ENCODE measurements at regions not wholly inside any gene's neighbourhood (a gene's known extent, or its start where the extent isn't known, plus 50 kb on each side); places are given as distances from the start of the nearest gene placed in this dataset.

- intact Hi-C loops (cut with DNase I) = no loop called here
- TF ChIP-seq CTCF (IDR thresholded peaks at IDR 0.05) = no peak
- DNase-seq (no peak), ATAC-seq (no peak)
- Histone ChIP-seq H3K4me1 (no peaks in the 10 kb centered on the region), H3K36me3 (no peaks in the 10 kb centered on the region), H3K27me3 (no peaks in the 10 kb centered on the region), H3K4me3 (no peak overlapping the region), H3K27ac (no peak overlapping the region), H3K9me3 (no peaks in the 10 kb centered on the region)
Observed at GRCh38 chr15:61457050-61457733, 228.1 kb upstream of the RORA start.

GRCh38 chr15:61449186-61449702 lies 220.1 kb upstream of the RORA start:
- Histone ChIP-seq H3K27ac (no peak overlapping the region), H3K4me1 (no peaks in the 10 kb centered on the region), H3K9me3 (peaks cover 0 to under 1% of the 10 kb centered on the region in 2 donors), H3K36me3 (no peaks in the 10 kb centered on the region), H3K4me3 (no peak overlapping the region), H3K27me3 (no peaks in the 10 kb centered on the region)
- ATAC-seq (no peak), DNase-seq (no peak)
- intact Hi-C loops (cut with DNase I) = no loop called here
- TF ChIP-seq CTCF (IDR thresholded peaks at IDR 0.05) = no peak

- H3K27ac ChIP-seq = no peak overlapping the region
Observed at GRCh38 chr15:61447981-61448380, 218.9 kb upstream of the RORA start.

GRCh38 chr15:61444585-61444984 lies 215.5 kb upstream of the RORA start:
- H3K9me3 ChIP-seq = peaks cover 0 to 1% of the 10 kb centered on the region in 2 donors
- no peaks in the 10 kb centered on the region for H3K4me1 ChIP-seq
- no peak overlapping the region for H3K4me3 ChIP-seq
- no peaks in the 10 kb centered on the region for H3K36me3 ChIP-seq
- TF ChIP-seq CTCF (IDR thresholded peaks at IDR 0.05) = no peak
- intact Hi-C loops (cut with DNase I) = no loop called here
- no peaks in the 10 kb centered on the region for H3K27me3 ChIP-seq
- DNase-seq = no peak
- no peak overlapping the region for H3K27ac ChIP-seq
- no peak for ATAC-seq

More at GRCh38 chr15:61447981-61448380, 218.9 kb upstream of the RORA start:
- no peak for TF ChIP-seq CTCF (IDR thresholded peaks at IDR 0.05)
- H3K4me1 ChIP-seq = no peaks in the 10 kb centered on the region
- DNase-seq = no peak
- ATAC-seq = no peak
- H3K9me3 ChIP-seq = peaks cover 0 to 1% of the 10 kb centered on the region in 2 donors
- H3K36me3 ChIP-seq = no peaks in the 10 kb centered on the region
- intact Hi-C loops (cut with DNase I) = no loop called here
- no peaks in the 10 kb centered on the region for H3K27me3 ChIP-seq
- no peak overlapping the region for H3K4me3 ChIP-seq

- H3K27ac ChIP-seq = no peak overlapping the region
- H3K36me3 ChIP-seq = no peaks in the 10 kb centered on the region
- H3K27me3 ChIP-seq = no peaks in the 10 kb centered on the region
- intact Hi-C loops (cut with DNase I) = no loop called here
- peaks cover 0 to 1% of the 10 kb centered on the region in 2 donors for H3K9me3 ChIP-seq
- DNase-seq (no peak), ATAC-seq (no peak)
- H3K4me1 ChIP-seq = no peaks in the 10 kb centered on the region
- TF ChIP-seq CTCF (IDR thresholded peaks at IDR 0.05) = no peak
- no peak overlapping the region for H3K4me3 ChIP-seq
Observed at GRCh38 chr15:61442821-61443220, 213.7 kb upstream of the RORA start.

Data from left lung (tissue), 4 donors.